ENCODE measurements at regions not wholly inside any gene's neighbourhood (a gene's known extent, or its start where the extent isn't known, plus 50 kb on each side); places are given as distances from the start of the nearest gene placed in this dataset.

- TF ChIP-seq, protein P1, sequence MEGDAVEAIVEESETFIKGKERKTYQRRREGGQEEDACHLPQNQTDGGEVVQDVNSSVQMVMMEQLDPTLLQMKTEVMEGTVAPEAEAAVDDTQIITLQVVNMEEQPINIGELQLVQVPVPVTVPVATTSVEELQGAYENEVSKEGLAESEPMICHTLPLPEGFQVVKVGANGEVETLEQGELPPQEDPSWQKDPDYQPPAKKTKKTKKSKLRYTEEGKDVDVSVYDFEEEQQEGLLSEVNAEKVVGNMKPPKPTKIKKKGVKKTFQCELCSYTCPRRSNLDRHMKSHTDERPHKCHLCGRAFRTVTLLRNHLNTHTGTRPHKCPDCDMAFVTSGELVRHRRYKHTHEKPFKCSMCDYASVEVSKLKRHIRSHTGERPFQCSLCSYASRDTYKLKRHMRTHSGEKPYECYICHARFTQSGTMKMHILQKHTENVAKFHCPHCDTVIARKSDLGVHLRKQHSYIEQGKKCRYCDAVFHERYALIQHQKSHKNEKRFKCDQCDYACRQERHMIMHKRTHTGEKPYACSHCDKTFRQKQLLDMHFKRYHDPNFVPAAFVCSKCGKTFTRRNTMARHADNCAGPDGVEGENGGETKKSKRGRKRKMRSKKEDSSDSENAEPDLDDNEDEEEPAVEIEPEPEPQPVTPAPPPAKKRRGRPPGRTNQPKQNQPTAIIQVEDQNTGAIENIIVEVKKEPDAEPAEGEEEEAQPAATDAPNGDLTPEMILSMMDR (IDR thresholded peaks at IDR 0.05; ENCODE audit: low read depth, low read length) = no peak
- no peak overlapping the region for H3K4me3 ChIP-seq (replicated peaks in 1 of 2; ENCODE audit: low read depth in 2 of 2, low read length in 2 of 2)
- DNase-seq (ENCODE audit: low read depth in 2 of 2) = no peak
These were observed 227.3 kb upstream of the MMADHC start for GRCh38 chr2:149814901-149815300.

- H3K4me3 ChIP-seq (replicated peaks in 1 of 2; ENCODE audit: low read depth in 2 of 2, low read length in 2 of 2) = no peak overlapping the region
- TF ChIP-seq, protein P1 (IDR thresholded peaks at IDR 0.05; ENCODE audit: low read depth, low read length) = no peak
- no peak for DNase-seq (ENCODE audit: low read depth in 2 of 2)
These were observed 226.5 kb upstream of the MMADHC start for GRCh38 chr2:149814049-149814448.

DNA sequence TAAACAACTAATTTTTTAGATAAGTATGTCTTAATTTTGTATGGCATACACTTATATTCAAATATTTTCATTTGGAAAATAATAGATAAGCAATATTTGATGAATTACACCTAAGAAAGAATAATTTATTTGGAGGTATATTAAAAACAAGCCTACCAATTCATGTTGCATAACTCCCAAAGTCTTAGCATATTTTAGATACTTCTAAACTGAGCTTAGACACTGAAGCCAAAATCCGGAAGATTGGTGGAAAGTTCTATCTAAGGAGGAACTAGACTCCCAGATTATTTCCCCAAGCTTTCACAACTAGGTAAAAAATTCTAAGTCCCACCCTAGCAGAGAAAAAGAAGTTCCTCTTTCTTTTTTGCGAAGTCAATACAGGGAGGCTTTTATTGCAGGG lies 221.0 kb upstream of the MMADHC start:
- TF ChIP-seq, protein P1 (IDR thresholded peaks at IDR 0.05; ENCODE audit: low read depth, low read length) = no peak
- DNase-seq (ENCODE audit: low read depth in 2 of 2) = peak; percentile 11 to 34
- H3K4me3 ChIP-seq (replicated peaks in 1 of 2; ENCODE audit: low read depth in 2 of 2, low read length in 2 of 2) = no peak overlapping the region

- no peak for DNase-seq (ENCODE audit: low read depth in 2 of 2)
- no peak overlapping the region for H3K4me3 ChIP-seq (replicated peaks in 1 of 2; ENCODE audit: low read depth in 2 of 2, low read length in 2 of 2)
- TF ChIP-seq, protein P1 (IDR thresholded peaks at IDR 0.05; ENCODE audit: low read depth, low read length) = no peak
These were observed 219.1 kb upstream of the MMADHC start for GRCh38 chr2:149806651-149807050.

GRCh38 chr2:149800624-149801542 lies 213.3 kb upstream of the MMADHC start:
- no peak overlapping the region for H3K4me3 ChIP-seq (replicated peaks in 1 of 2; ENCODE audit: low read depth in 2 of 2, low read length in 2 of 2)
- DNase-seq (ENCODE audit: low read depth in 2 of 2) = no peak
- TF ChIP-seq, protein P1 (IDR thresholded peaks at IDR 0.05; ENCODE audit: low read depth, low read length) = no peak

DNA sequence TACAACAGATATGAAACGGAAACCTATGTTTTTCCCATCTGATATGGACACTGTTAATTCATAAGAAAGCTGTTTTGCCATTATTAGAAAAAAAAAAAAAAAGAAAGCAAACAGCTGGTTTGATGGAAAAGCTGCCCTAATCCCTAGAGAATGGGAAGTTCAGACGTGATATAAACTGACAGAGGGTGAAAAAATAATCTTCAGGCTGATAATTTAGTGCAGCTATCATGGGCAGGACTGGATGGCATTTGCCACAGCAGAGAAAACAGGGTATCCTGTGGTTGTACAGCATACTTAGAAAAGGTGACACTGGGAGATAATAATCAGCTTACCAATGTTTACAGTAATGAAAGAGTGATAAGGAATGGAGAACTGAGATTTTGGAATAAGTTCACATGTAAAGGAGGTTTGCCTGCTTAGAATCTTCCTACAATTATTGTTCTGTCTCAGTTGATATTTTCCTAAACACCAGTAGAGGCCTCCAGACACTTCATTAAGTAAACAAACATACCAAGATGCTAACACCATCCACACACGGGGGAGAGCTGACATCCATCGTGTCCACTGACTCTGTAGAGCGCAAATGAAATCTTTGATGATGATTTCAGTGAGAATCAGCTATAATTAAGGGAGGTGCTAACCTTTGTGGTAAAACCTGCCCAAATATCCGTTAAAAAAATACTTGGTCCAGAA lies 211.6 kb upstream of the MMADHC start:
- no peak overlapping the region for H3K4me3 ChIP-seq (replicated peaks in 1 of 2; ENCODE audit: low read depth in 2 of 2, low read length in 2 of 2)
- TF ChIP-seq, protein P1 (IDR thresholded peaks at IDR 0.05; ENCODE audit: low read depth, low read length) = peak; percentile 45
- peak; percentile 68 to 77 for DNase-seq (ENCODE audit: low read depth in 2 of 2)

All from cardiac fibroblast (primary cell).